NCI-H128 (cell line): ENCODE measurements at regions not wholly inside any gene's neighbourhood (a gene's known extent, or its start where the extent isn't known, plus 50 kb on each side); places are given as distances from the start of the nearest gene placed in this dataset.
A peak's percentile ranks its signal among the peaks of the same experiment; 100 is the strongest.

ENCODE experiments used
- DNase-seq: peaks from one replicate; lab custom pipeline; 2025; ENCODE audit not compliant: unreplicated experiment; lab: John Stamatoyannopoulos, UW

- DNase-seq, result no peak
These were observed 180.5 kb downstream of the TGFB2 start for GRCh38 chr1:218525451-218526197.

- no peak for DNase-seq
These were observed 181.1 kb downstream of the TGFB2 start for GRCh38 chr1:218526198-218526580.

- DNase-seq, result no peak
These were observed 182.6 kb downstream of the TGFB2 start for GRCh38 chr1:218527737-218528136.

GRCh38 chr1:218529646-218530300, 184.6 kb downstream of the TGFB2 start:
- no peak for DNase-seq

GRCh38 chr1:218531936-218532335, 186.8 kb downstream of the TGFB2 start:
- DNase-seq, result no peak

GRCh38 chr1:218536296-218536986, 191.3 kb downstream of the TGFB2 start:
- no peak for DNase-seq

- no peak for DNase-seq
These were observed 192.2 kb downstream of the TGFB2 start for GRCh38 chr1:218537122-218537913.

GRCh38 chr1:218538341-218538740, 193.2 kb downstream of the TGFB2 start:
- DNase-seq, result no peak

- DNase-seq, result no peak
These were observed 201.2 kb downstream of the TGFB2 start for GRCh38 chr1:218546314-218546713.

- no peak for DNase-seq
These were observed 203.0 kb downstream of the TGFB2 start for GRCh38 chr1:218547957-218548730.

- no peak for DNase-seq
These were observed 203.6 kb downstream of the TGFB2 start for GRCh38 chr1:218548764-218549163.

GRCh38 chr1:218553197-218553596, 208.1 kb downstream of the TGFB2 start:
- no peak for DNase-seq

GRCh38 chr1:218556016-218556415, 210.9 kb downstream of the TGFB2 start:
- DNase-seq, result no peak

GRCh38 chr1:218557731-218558130, 212.6 kb downstream of the TGFB2 start:
- peak; percentile 78 for DNase-seq

GRCh38 chr1:218558271-218558810, 213.2 kb downstream of the TGFB2 start:
- DNase-seq, result no peak

- peak; percentile 86 for DNase-seq
These were observed 220.2 kb downstream of the TGFB2 start for GRCh38 chr1:218565377-218565776.

- DNase-seq, result no peak
These were observed 223.9 kb downstream of the TGFB2 start for GRCh38 chr1:218568962-218569550.

- DNase-seq, result no peak
These were observed 225.3 kb downstream of the TGFB2 start for GRCh38 chr1:218570456-218570855.

GRCh38 chr1:218571491-218571890, 226.4 kb downstream of the TGFB2 start:
- DNase-seq, result no peak

- DNase-seq, result no peak
These were observed 226.9 kb downstream of the TGFB2 start for GRCh38 chr1:218572050-218572449.
